Adrenal gland (tissue), 5 donors: ENCODE measurements at regions not wholly inside any gene's neighbourhood (a gene's known extent, or its start where the extent isn't known, plus 50 kb on each side); places are given as distances from the start of the nearest gene placed in this dataset.

Experiments
- CTCF ChIP-seq, 6 experiments: fragments of 450-650 bp in 4 of 6; fragments of 200-600 bp in 2 of 6; sonication (generic) in 1 of 6; IDR thresholded peaks; 1 replicate in 5 of 6; 2 replicates in 1 of 6; pipeline versions ENCODE4 v1.5.1 to v1.8.0; 2016 to 2021; ENCODE audit warnings: antibody characterized with exemption in 6 of 6, mild to moderate bottlenecking in 2 of 6, moderate library complexity in 1 of 6
- POLR2A ChIP-seq, 2 donors: fragments of 450-650 bp; IDR thresholded peaks; one replicate each; pipeline ENCODE4 v1.6.1; 2017; ENCODE audit warnings: antibody characterized with exemption in 2 of 2, mild to moderate bottlenecking in 2 of 2, moderate library complexity in 1 of 2
- donor health status: DM: no; HTN: no; CAD: no.

- no peak for TF ChIP-seq CTCF (IDR thresholded peaks at IDR 0.05)
- no peak for TF ChIP-seq POLR2A (IDR thresholded peaks at IDR 0.05)
These were observed 140.9 kb downstream of the PHLDA1 start for GRCh38 chr12:75890660-75891059.
